Embryonic facial prominence (tissue), 1 donor: ENCODE measurements at regions not wholly inside any gene's neighbourhood (a gene's known extent, or its start where the extent isn't known, plus 50 kb on each side); places are given as distances from the start of the nearest gene placed in this dataset.
"Not testable (repeated sequence)": the region's sequence is repeated elsewhere in the genome, so short reads cannot be mapped to it uniquely, and the experiment has no call there.

ENCODE experiments used
- DNase-seq: peaks from one replicate; pipeline ENCODE4 v3.0.0-alpha.2; 2016; ENCODE audit errors: extremely low spot score

GRCh38 chr4:129682586-129682985 lies 586.6 kb downstream of the C4orf33 start:
- no peak for DNase-seq

DNA sequence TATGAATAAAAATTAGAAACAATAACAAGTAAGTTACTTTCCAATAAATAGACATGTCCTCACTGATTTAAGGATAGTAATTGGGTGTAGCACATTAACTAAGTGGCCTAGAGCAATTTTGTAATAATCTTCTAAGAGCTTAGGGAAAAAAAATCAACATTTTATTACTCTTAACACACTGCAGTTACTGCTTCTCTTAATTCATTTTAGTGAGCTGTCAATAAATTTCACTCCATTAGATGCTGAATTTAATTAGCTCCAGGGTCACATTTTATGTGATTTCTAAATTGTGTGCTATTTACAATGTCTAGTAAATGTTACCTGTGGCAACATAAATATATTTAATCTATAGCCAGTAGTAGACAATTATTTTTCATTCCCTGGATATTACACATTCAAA lies 612.0 kb downstream of the C4orf33 start:
- no peak for DNase-seq

DNA sequence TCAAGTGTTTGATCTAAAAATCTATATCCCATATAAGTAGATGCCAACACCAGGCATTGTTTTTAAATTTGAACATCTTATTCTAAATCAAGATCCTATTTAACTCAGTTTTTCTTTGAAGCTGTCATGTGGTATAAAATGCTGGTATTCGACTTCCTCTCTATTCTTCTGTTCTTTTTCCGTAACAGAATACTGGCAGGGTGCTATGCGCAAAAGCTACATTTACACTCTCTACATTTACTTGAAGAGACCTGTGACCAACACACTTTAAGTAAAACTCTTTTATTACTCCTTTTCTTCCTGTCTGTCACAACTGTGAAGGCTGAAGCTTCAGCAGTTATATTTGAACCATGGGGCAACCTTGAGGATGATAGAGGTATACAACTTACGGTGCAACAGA lies 612.8 kb downstream of the C4orf33 start:
- no peak for DNase-seq

- DNase-seq, result no peak
Observed at GRCh38 chr4:129738175-129738574, 642.2 kb downstream of the C4orf33 start.

DNA sequence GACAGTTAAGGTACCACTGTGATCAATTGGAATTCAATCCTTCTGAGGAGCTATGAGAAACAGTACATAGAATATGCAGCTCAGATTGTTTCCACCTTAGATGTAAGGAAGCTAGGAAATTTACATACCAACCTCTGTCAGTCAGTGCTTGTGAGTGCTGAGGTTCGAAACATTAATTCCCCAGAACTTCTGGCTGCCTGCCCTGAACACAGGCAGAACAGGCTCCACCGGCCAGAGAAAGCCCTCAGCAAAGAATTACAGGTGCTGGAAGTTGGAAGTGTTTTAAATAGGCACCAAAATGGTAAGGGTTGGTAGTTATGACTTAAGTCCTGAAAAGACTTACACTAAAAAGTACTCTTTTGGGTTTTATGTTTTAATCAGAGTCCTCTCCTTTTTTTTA lies 651.8 kb downstream of the C4orf33 start:
- no peak for DNase-seq

DNA sequence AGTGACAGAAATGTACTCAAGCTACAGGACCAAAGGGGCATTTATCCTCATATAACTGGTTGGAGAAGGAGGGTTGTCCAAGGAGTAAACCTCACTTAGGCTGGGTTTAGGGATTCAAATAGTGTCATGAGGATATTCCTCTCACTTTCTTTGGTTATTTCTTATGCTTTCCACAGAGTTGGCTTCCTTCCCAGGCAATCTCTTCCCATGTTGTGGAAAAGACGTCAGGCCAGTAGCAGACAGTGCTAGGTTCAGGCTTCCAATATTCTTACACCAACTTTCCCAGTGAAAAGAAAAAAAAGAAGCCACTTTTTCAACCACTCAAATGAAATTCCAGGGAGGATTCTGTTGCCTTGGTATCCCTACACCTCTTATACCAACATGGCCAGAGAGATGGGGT lies 653.0 kb downstream of the C4orf33 start:
- no peak for DNase-seq

- no peak for DNase-seq
Observed at GRCh38 chr4:129751646-129752045, 655.7 kb downstream of the C4orf33 start.

GRCh38 chr4:129783596-129783995 lies 687.6 kb downstream of the C4orf33 start:
- DNase-seq, result no peak

DNA sequence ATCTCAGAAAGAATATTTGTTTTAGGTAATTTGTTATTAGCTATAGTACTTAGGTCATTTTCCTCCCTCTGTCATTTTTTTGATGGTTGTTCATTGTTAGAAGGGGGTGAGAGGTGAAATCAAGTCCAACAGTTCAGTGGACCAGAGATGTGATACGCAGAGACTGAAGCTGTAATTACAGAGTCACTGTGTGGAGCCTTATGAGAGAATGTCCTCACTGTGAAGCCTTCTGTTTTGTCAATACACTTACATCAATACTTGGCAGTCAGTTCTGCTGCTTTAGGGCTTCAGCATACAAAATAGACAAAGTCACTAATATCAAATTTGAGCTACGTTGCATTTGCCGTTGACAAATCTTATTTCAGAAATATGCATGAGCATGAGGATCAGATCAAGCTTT lies 692.5 kb downstream of the C4orf33 start:
- DNase-seq, result no peak

DNA sequence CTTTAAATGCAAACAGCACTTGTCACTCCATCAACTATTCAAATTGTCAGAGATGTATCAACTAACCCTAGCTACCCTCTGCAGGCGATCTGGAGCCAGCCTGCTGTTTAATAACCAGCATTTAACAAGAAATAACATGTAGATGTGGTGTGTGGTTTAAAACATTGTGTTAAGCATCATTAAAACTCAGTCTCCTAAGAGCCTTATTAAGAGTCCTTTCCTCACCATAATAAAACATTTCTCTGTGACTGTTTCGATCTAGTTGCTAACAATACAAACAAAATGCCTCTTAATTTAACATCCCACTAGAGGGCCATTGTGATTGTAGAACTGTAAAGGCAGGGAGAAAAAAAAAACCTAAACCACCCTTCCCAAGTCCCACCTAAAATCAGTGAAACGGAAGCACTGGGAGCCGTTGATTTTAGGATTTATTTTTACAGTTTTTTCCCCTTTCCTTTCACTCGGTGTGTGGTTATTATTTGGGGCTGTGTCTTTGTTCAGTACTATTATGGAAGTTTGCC lies 708.6 kb downstream of the C4orf33 start:
- DNase-seq, result no peak

- no peak for DNase-seq
Observed at GRCh38 chr4:129806986-129807385, 711.0 kb downstream of the C4orf33 start.

- no peak for DNase-seq
Observed at GRCh38 chr4:129808242-129808641, 712.3 kb downstream of the C4orf33 start.

- no peak for DNase-seq
Observed at GRCh38 chr4:129821073-129821472, 725.1 kb downstream of the C4orf33 start.

DNA sequence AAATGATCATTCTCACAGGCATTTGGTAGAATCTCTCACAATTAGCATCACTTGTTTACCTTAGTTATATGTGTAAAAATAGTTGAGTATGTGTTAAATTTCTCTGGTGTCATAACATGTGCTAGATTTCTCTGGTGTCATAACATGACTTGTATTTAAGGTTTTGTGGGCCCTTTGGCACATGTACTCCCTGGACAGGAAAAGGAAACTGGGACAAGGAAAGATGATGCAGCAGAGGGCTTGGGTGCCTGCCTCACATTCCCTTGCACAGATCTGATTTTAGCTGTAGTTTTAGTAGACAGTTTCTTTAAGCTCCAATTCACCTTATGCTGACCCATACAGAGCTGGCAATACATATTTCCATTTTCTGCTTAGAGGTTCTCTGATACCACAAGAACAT lies 726.0 kb downstream of the C4orf33 start:
- DNase-seq, result no peak

DNA sequence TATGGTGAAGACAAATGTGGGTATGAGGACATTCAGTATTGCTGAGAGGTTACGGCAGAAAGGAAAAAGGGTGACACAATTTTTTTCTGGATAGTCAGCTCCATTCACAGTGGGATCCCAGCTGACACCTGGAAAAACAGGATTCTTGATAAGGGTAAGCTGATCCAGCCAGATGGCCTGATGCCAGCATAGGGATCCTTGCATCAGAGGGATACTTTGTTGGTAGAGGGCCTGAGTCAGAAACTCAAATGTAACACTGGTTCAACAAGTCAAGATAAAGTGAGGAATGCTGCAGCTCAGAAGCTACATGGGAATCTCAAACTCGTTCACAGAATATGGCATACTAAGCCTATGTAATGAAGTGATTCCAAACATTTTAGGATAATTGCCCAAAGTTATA lies 726.7 kb downstream of the C4orf33 start:
- DNase-seq, result no peak

DNA sequence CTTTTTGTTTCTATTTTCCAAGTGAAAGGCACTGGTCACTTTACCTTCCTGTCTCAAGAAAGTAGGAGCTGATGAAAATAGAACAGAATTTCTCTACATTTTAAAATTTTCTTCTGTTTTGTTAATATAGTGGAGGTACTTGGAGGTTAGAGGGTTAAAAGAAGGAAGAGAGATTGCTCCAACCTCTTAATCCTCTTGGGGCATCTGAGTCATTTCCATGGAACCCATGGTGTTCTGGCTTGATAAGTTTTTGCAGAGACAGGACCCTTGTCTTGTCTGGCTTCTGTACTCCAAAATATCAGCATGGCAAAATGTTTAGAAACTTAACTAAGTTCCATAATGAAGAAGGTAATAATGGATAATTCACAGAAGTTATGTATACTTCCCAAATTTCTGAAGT lies 727.2 kb downstream of the C4orf33 start:
- DNase-seq, result no peak

- no peak for DNase-seq
Observed at GRCh38 chr4:129829373-129829772, 733.4 kb downstream of the C4orf33 start.

- DNase-seq, result no peak
Observed at GRCh38 chr4:129839687-129840086, 743.7 kb downstream of the C4orf33 start.

GRCh38 chr4:129842096-129842495 lies 746.1 kb downstream of the C4orf33 start:
- no peak for DNase-seq

- DNase-seq, result no peak
Observed at GRCh38 chr4:129852434-129852833, 756.5 kb downstream of the C4orf33 start.

GRCh38 chr4:129853685-129854467 lies 757.9 kb downstream of the C4orf33 start:
- DNase-seq, result not testable (repeated sequence)

GRCh38 chr4:129862461-129862860 lies 766.5 kb downstream of the C4orf33 start:
- no peak for DNase-seq

- DNase-seq, result no peak
Observed at GRCh38 chr4:129863206-129863605, 767.3 kb downstream of the C4orf33 start.

- no peak for DNase-seq
Observed at GRCh38 chr4:129883996-129884395, 788.0 kb downstream of the C4orf33 start.
